H1 (cell line): ENCODE measurements at regions not wholly inside any gene's neighbourhood (a gene's known extent, or its start where the extent isn't known, plus 50 kb on each side); places are given as distances from the start of the nearest gene placed in this dataset.

Experiments
- CTCF ChIA-PET: fragments of 300-600 bp; sonication (Branson Sonifier 250); formaldehyde crosslinking; loops from one replicate; lab custom pipeline; 2021; ENCODE audit not compliant: partially characterized antibody; lab: Charles Lee
- POLR2A ChIA-PET: fragments of 300-600 bp; sonication (Branson Sonifier 250); formaldehyde crosslinking; loops from one replicate; lab custom pipeline; 2021; ENCODE audit warnings: inconsistent platforms; ENCODE audit not compliant: partially characterized antibody; lab: Charles Lee
- DNase-seq, 2 experiments: peaks; one replicate each; pipeline versions ENCODE4 v3.0.0 to v3.0.0-alpha.2; 2010 to 2022; ENCODE audit warnings: low spot score in 2 of 2, low read depth in 1 of 2, mixed read lengths in 1 of 2
- FAIRE-seq: peaks from 2 replicates; lab custom pipeline; 2011; peaks lifted over from hg19 to GRCh38; lab: Jason Lieb, UNC
- H2AFZ ChIP-seq: 2 replicates; pipeline ENCODE4 v1.8.1; 2012; ENCODE audit warnings: low read length, inconsistent platforms
- H2AK5ac ChIP-seq: 2 replicates; pipeline ENCODE4 v1.6.1; 2013; ENCODE audit warnings: low read depth, low read length
- H2BK120ac ChIP-seq: replicated peaks from 2 replicates; pipeline ENCODE3; 2013; ENCODE audit warnings: low read depth, low read length, inconsistent platforms
- H2BK12ac ChIP-seq: 2 replicates; pipeline ENCODE4 v1.6.1; 2013; ENCODE audit warnings: low read depth, low read length
- H2BK15ac ChIP-seq: 2 replicates; pipeline ENCODE4 v1.6.1; 2013; ENCODE audit warnings: low read length
- H2BK20ac ChIP-seq: 2 replicates; pipeline ENCODE4 v1.6.1; 2013; ENCODE audit warnings: low read length
- H2BK5ac ChIP-seq: 2 replicates; pipeline ENCODE4 v1.6.1; 2013; ENCODE audit warnings: low read depth, low read length
- H3K14ac ChIP-seq: 2 replicates; pipeline ENCODE4 v1.6.1; 2013; ENCODE audit warnings: inconsistent platforms; ENCODE audit not compliant: insufficient read length
- H3K18ac ChIP-seq: 2 replicates; pipeline ENCODE4 v1.6.1; 2013; ENCODE audit warnings: low read length; ENCODE audit errors: extremely low read depth
- H3K23ac ChIP-seq: 2 replicates; pipeline ENCODE4 v1.6.1; 2013; ENCODE audit warnings: inconsistent platforms; ENCODE audit not compliant: insufficient read length
- H3K23me2 ChIP-seq: 2 replicates; pipeline ENCODE4 v1.6.1; 2013; ENCODE audit warnings: low read depth, low read length
- H3K27ac ChIP-seq: 2 replicates; pipeline ENCODE4 v1.6.1; 2011; ENCODE audit warnings: low read depth, low read length, inconsistent platforms
- H3K27me3 ChIP-seq, 4 experiments: replicated peaks in 1 of 4; 1 replicate in 1 of 4; 2 replicates in 3 of 4; pipeline versions ENCODE4 v1.6.1 to v1.8.1; 2011 to 2013; ENCODE audit warnings: low read length in 3 of 4, mild to moderate bottlenecking in 3 of 4, inconsistent platforms in 2 of 4, mixed read lengths in 2 of 4, moderate library complexity in 1 of 4; ENCODE audit not compliant: control insufficient read depth in 3 of 4, insufficient read depth in 3 of 4; ENCODE audit errors: extremely low read depth in 1 of 4
- H3K36me3 ChIP-seq, 4 experiments: 2 replicates each; pipeline versions ENCODE4 v1.6.1 to v1.8.1; 2011 to 2013; ENCODE audit warnings: mild to moderate bottlenecking in 4 of 4, low read length in 3 of 4, moderate library complexity in 2 of 4, control low read depth in 1 of 4, inconsistent platforms in 1 of 4; ENCODE audit not compliant: insufficient read depth in 4 of 4, control insufficient read depth in 2 of 4
- H3K4ac ChIP-seq: replicated peaks from 2 replicates; pipeline ENCODE3; 2013; ENCODE audit warnings: low read length, low read depth, mixed read lengths, inconsistent platforms; ENCODE audit not compliant: insufficient read length
- H3K4me1 ChIP-seq, 4 experiments: replicated peaks in 1 of 4; 1 replicate in 1 of 4; 2 replicates in 3 of 4; pipeline versions ENCODE4 v1.6.1 to v1.8.1; 2011 to 2013; ENCODE audit warnings: low read length in 3 of 4, inconsistent platforms in 2 of 4, mixed read lengths in 1 of 4; ENCODE audit not compliant: insufficient read depth in 4 of 4, control insufficient read depth in 3 of 4
- H3K4me2 ChIP-seq, 2 experiments: 2 replicates each; pipeline versions ENCODE4 v1.6.1 to v1.8.1; 2011 to 2013; ENCODE audit warnings: low read depth in 2 of 2, low read length in 2 of 2, control low read depth in 1 of 2, inconsistent platforms in 1 of 2, mild to moderate bottlenecking in 1 of 2; ENCODE audit not compliant: insufficient read depth in 1 of 2
- H3K4me3 ChIP-seq, 4 experiments: fragments of 200-600, 300-600 bp in 1 of 4; sonication (generic), shearing (Covaris generic), sonication (Bioruptor Twin) in 1 of 4; 2 replicates each; pipeline versions ENCODE4 v1.5.1 to v1.8.1; 2011 to 2016; ENCODE audit warnings: low read length in 4 of 4, low read depth in 3 of 4, control low read depth in 2 of 4, inconsistent platforms in 2 of 4, mild to moderate bottlenecking in 2 of 4, mixed read lengths in 1 of 4, moderate library complexity in 1 of 4; ENCODE audit not compliant: insufficient read depth in 2 of 4; ENCODE audit errors: extremely low read depth in 1 of 4
- H3K56ac ChIP-seq: replicated peaks from 2 replicates; pipeline ENCODE3; 2013; ENCODE audit warnings: low read depth, mild to moderate bottlenecking, mixed read lengths, low read length, inconsistent platforms; ENCODE audit not compliant: insufficient read length
- H3K79me1 ChIP-seq: 2 replicates; pipeline ENCODE4 v1.6.1; 2013; ENCODE audit warnings: low read depth, low read length, control low read depth
- H3K79me2 ChIP-seq, 2 experiments: 2 replicates each; pipeline versions ENCODE4 v1.6.1 to v1.8.1; 2012 to 2013; ENCODE audit warnings: low read length in 2 of 2, mild to moderate bottlenecking in 2 of 2, inconsistent platforms in 1 of 2; ENCODE audit not compliant: insufficient read depth in 2 of 2, control insufficient read depth in 1 of 2
- H3K9ac ChIP-seq, 4 experiments: replicated peaks in 1 of 4; 1 replicate in 1 of 4; 2 replicates in 3 of 4; pipeline versions ENCODE4 v1.6.1 to v1.8.1; 2011 to 2013; ENCODE audit warnings: low read depth in 3 of 4, low read length in 3 of 4, control low read depth in 2 of 4, mild to moderate bottlenecking in 2 of 4, moderate library complexity in 2 of 4, inconsistent platforms in 1 of 4; ENCODE audit errors: extremely low read depth in 1 of 4
- H3K9me3 ChIP-seq, 2 experiments: 2 replicates each; pipeline versions ENCODE4 v1.6.1 to v1.8.1; 2012 to 2013; ENCODE audit warnings: mild to moderate bottlenecking in 2 of 2, moderate library complexity in 2 of 2, control low read depth in 1 of 2, inconsistent platforms in 1 of 2, low read depth in 1 of 2, low read length in 1 of 2, mixed read lengths in 1 of 2; ENCODE audit not compliant: insufficient read depth in 2 of 2
- H4K20me1 ChIP-seq, 2 experiments: replicated peaks in 1 of 2; 2 replicates each; pipeline versions ENCODE3 to v1.8.1; 2011 to 2013; ENCODE audit warnings: inconsistent platforms in 2 of 2, low read length in 2 of 2, mild to moderate bottlenecking in 1 of 2; ENCODE audit not compliant: insufficient read depth in 2 of 2, control insufficient read depth in 1 of 2
- H4K5ac ChIP-seq: 2 replicates; pipeline ENCODE4 v1.6.1; 2013; ENCODE audit warnings: low read length, low read depth, mixed read lengths, inconsistent platforms; ENCODE audit not compliant: insufficient read length
- H4K8ac ChIP-seq: 2 replicates; pipeline ENCODE4 v1.8.0; 2013; ENCODE audit warnings: mild to moderate bottlenecking, moderate library complexity, low read length, inconsistent platforms; ENCODE audit not compliant: insufficient read depth; ENCODE audit errors: extremely low read depth
- H4K91ac ChIP-seq: replicated peaks from 2 replicates; pipeline ENCODE3; 2013; ENCODE audit warnings: low read length, mixed read lengths, inconsistent platforms; ENCODE audit not compliant: insufficient read length
- EGR1 ChIP-seq: IDR thresholded peaks from 2 replicates; pipeline ENCODE4 v1.6.1; 2011; ENCODE audit warnings: low read depth, low read length, borderline replicate concordance
- GABPA ChIP-seq: IDR thresholded peaks from 2 replicates; pipeline ENCODE4 v1.6.1; 2011; ENCODE audit warnings: mild to moderate bottlenecking, low read length, moderate library complexity, borderline replicate concordance; ENCODE audit not compliant: insufficient read depth
- WGBS, 2 experiments: shearing (Covaris generic) in 1 of 2; methylation state at CpG; one replicate each; pipeline versions ENCODE4 v1.1.6 to v1.1.7; 2013 to 2015; ENCODE audit warnings: low lambda C conversion rate in 2 of 2, mixed read lengths in 2 of 2, inconsistent platforms in 1 of 2, low coverage in 1 of 2, missing lambda C conversion rate in 1 of 2; ENCODE audit not compliant: insufficient replicate concordance in 2 of 2, insufficient coverage in 1 of 2, insufficient read length in 1 of 2; ENCODE audit errors: extremely low coverage in 1 of 2, missing lambda C conversion rate in 1 of 2; 5-methylcytosine and 5-hydroxymethylcytosine counted together

- no peak overlapping the region for H2AK5ac ChIP-seq
- H3K4ac ChIP-seq = no peak overlapping the region
- no peak overlapping the region for H3K14ac ChIP-seq
- H2BK15ac ChIP-seq = no peak overlapping the region
- H3K56ac ChIP-seq = no peak overlapping the region
- no peaks in the 10 kb centered on the region for H3K79me1 ChIP-seq
- 85% methylated on average over 3 of the region's 3 CpGs; no CpG with 5 or more reads in 1 of the 2 experiments for WGBS, 2 experiments
- TF ChIP-seq GABPA = no peak
- TF ChIP-seq EGR1 = no peak
- H4K5ac ChIP-seq = no peak overlapping the region
- no peak overlapping the region for H3K23ac ChIP-seq
- no peak overlapping the region for H3K18ac ChIP-seq
- no peaks in the 10 kb centered on the region for H4K20me1 ChIP-seq
- no peaks in the 10 kb centered on the region for H3K27me3 ChIP-seq
- H3K79me2 ChIP-seq = no peaks in the 10 kb centered on the region
- no peak overlapping the region for H2AFZ ChIP-seq
- no peak overlapping the region for H4K91ac ChIP-seq
- no peaks in the 10 kb centered on the region for H3K23me2 ChIP-seq
- DNase-seq (no peak), FAIRE-seq (no peak)
- H3K4me3 ChIP-seq = no peak overlapping the region
- no peak overlapping the region for H3K4me2 ChIP-seq
- no peak overlapping the region for H2BK120ac ChIP-seq
- no peak overlapping the region for H3K27ac ChIP-seq
- H2BK5ac ChIP-seq = no peak overlapping the region
- no peak overlapping the region for H2BK20ac ChIP-seq
- H4K8ac ChIP-seq = no peak overlapping the region
- H3K9ac ChIP-seq = no peak overlapping the region
- H3K9me3 ChIP-seq = no peaks in the 10 kb centered on the region
- no peaks in the 10 kb centered on the region for H3K36me3 ChIP-seq
- CTCF ChIA-PET = no interaction called here
- POLR2A ChIA-PET = no interaction called here
- H2BK12ac ChIP-seq = no peak overlapping the region
- no peaks in the 10 kb centered on the region for H3K4me1 ChIP-seq
Observed at GRCh38 chr14:40987481-40987880, 619.2 kb upstream of the LRFN5 start.
